ENCODE measurements at regions not wholly inside any gene's neighbourhood (a gene's known extent, or its start where the extent isn't known, plus 50 kb on each side); places are given as distances from the start of the nearest gene placed in this dataset.

DNA sequence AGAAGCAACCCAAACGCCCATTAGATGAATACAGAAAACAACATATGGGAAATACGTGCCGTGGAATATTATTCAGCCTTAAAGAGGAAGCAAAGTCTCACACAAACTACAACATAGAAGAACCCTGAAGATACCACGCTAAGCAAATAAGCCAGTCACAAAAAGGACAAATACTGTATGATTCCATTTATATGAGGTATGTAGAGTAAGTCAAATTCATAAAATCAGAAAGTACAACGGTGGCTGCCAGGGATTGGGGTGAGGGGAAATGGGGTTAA is 54.2 kb downstream of the SIPA1L2 start:
- peaks cover 21% of the 10 kb centered on the region for H3K4me1 ChIP-seq (ENCODE audit: control insufficient read depth, extremely low read depth, insufficient read depth, low read length)
- peaks cover 1% of the 10 kb centered on the region for H3K79me2 ChIP-seq (ENCODE audit: control insufficient read depth, insufficient read depth, low read length)
- H3K4me2 ChIP-seq (ENCODE audit: insufficient read depth, low read length), result no peak overlapping the region
- no peak overlapping the region for H2AFZ ChIP-seq (ENCODE audit: low read depth, low read length)
- no peaks in the 10 kb centered on the region for H3K9me3 ChIP-seq (replicated peaks; ENCODE audit: control insufficient read depth, insufficient read depth, low read length)
- no peaks in the 10 kb centered on the region for H3K27me3 ChIP-seq (ENCODE audit: control insufficient read depth in 2 of 2, insufficient read depth in 2 of 2, low read length in 2 of 2)
- FAIRE-seq (no peak), DNase-seq (ENCODE audit: low read depth, low spot score) (no peak)
- BruUV-seq (replicated peaks), result no TSS peak
- POLR2A ChIA-PET, result no interaction called here
- H3K9me1 ChIP-seq (replicated peaks; ENCODE audit: control insufficient read depth, extremely low read depth, insufficient read depth, low read length), result no peaks in the 10 kb centered on the region
- no peak overlapping the region for H3K9ac ChIP-seq (replicated peaks; ENCODE audit: extremely low read depth, insufficient read depth, low read length)
- no peak overlapping the region for H3K4me3 ChIP-seq (replicated peaks in 1 of 3; ENCODE audit: insufficient read depth in 1 of 3, low read depth in 1 of 3, low read length in 3 of 3)
- no peaks in the 10 kb centered on the region for H4K20me1 ChIP-seq (replicated peaks; ENCODE audit: control insufficient read depth, extremely low read depth, insufficient read depth, low read length)
- CTCF ChIA-PET, result no interaction called here
- TF ChIP-seq POLR2AphosphoS5 (IDR thresholded peaks at IDR 0.05; ENCODE audit: insufficient read depth, low read depth, low read length), result no peak
- TF ChIP-seq GATA2 (IDR thresholded peaks at IDR 0.05; ENCODE audit: insufficient read depth, insufficient read length, low read depth, low read length), result no peak
- TF ChIP-seq, protein P1, sequence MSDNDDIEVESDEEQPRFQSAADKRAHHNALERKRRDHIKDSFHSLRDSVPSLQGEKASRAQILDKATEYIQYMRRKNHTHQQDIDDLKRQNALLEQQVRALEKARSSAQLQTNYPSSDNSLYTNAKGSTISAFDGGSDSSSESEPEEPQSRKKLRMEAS (IDR thresholded peaks at IDR 0.05; ENCODE audit: insufficient read depth, insufficient read length), result no peak
- TF ChIP-seq, protein P2, sequence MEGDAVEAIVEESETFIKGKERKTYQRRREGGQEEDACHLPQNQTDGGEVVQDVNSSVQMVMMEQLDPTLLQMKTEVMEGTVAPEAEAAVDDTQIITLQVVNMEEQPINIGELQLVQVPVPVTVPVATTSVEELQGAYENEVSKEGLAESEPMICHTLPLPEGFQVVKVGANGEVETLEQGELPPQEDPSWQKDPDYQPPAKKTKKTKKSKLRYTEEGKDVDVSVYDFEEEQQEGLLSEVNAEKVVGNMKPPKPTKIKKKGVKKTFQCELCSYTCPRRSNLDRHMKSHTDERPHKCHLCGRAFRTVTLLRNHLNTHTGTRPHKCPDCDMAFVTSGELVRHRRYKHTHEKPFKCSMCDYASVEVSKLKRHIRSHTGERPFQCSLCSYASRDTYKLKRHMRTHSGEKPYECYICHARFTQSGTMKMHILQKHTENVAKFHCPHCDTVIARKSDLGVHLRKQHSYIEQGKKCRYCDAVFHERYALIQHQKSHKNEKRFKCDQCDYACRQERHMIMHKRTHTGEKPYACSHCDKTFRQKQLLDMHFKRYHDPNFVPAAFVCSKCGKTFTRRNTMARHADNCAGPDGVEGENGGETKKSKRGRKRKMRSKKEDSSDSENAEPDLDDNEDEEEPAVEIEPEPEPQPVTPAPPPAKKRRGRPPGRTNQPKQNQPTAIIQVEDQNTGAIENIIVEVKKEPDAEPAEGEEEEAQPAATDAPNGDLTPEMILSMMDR (IDR thresholded peaks at IDR 0.05; ENCODE audit: extremely low read depth in 1 of 2, insufficient read depth in 1 of 2, low read depth in 1 of 2, low read length in 2 of 2), result no peak
- TF ChIP-seq MYC (IDR thresholded peaks at IDR 0.05; ENCODE audit: low read depth, low read length), result no peak
- TF ChIP-seq EZH2 (IDR thresholded peaks at IDR 0.05; ENCODE audit: borderline replicate concordance, low read depth, low read length, severe bottlenecking), result no peak
- TF ChIP-seq FOS (IDR thresholded peaks at IDR 0.05; ENCODE audit: borderline replicate concordance, insufficient read depth, low read length), result no peak
- no peak for TF ChIP-seq JUN (IDR thresholded peaks at IDR 0.05; ENCODE audit: borderline replicate concordance, insufficient read depth, insufficient read length, low read depth)
- TF ChIP-seq POLR2A (IDR thresholded peaks at IDR 0.05; ENCODE audit: low read depth, low read length), result no peak
- intact Hi-C loops (cut with micrococcal nuclease), result loop anchor here (5.0 kb wide), 1 partner anchor 52 kb away; no protein-coding TSS in a partner anchor
- H3K27ac ChIP-seq (ENCODE audit: insufficient read depth, low read depth, low read length), result no peak overlapping the region
- no peaks in the 10 kb centered on the region for H3K36me3 ChIP-seq (ENCODE audit: control insufficient read depth in 2 of 2, extremely low read depth in 1 of 2, insufficient read depth in 2 of 2, low read length in 2 of 2)
- dilution Hi-C loops (cut with MboI; ENCODE audit: extremely low pct_ligation_motif_present, low sequenced_read_pairs), result no loop called here

Data from endothelial cell of umbilical vein (primary cell).